Progenitor cell of endocrine pancreas (in vitro differentiated cells): ENCODE measurements at regions not wholly inside any gene's neighbourhood (a gene's known extent, or its start where the extent isn't known, plus 50 kb on each side); places are given as distances from the start of the nearest gene placed in this dataset.

ENCODE experiments used
- DNase-seq: peaks from one replicate; pipeline ENCODE4 v3.0.0; 2021; ENCODE audit warnings: low spot score; ENCODE audit not compliant: unreplicated experiment
- H3K27ac Mint-ChIP-seq: 2 replicates; pipeline ENCODE4 v1.8.0; 2021; ENCODE audit warnings: mild to moderate bottlenecking, moderate library complexity, mixed read lengths
- H3K27me3 Mint-ChIP-seq: 2 replicates; pipeline ENCODE4 v1.8.0; 2021; ENCODE audit warnings: mixed read lengths
- H3K36me3 Mint-ChIP-seq: 2 replicates; pipeline ENCODE4 v1.8.0; 2022; ENCODE audit warnings: mixed read lengths; ENCODE audit not compliant: insufficient read depth
- H3K4me1 Mint-ChIP-seq: 2 replicates; pipeline ENCODE4 v1.8.0; 2021; ENCODE audit warnings: low read depth, mixed read lengths
- H3K4me3 Mint-ChIP-seq: 2 replicates; pipeline ENCODE4 v1.8.0; 2021; ENCODE audit warnings: low read depth, mild to moderate bottlenecking, moderate library complexity, mixed read lengths
- H3K9me3 Mint-ChIP-seq: 2 replicates; pipeline ENCODE4 v1.8.0; 2021; ENCODE audit warnings: low read depth, mixed read lengths
- TF ChIP-seq, protein P1 (sequence below): fragments of 200-600 bp; sonication (generic); IDR thresholded peaks from one replicate; pipeline ENCODE4 v1.5.0; 2021; ENCODE audit warnings: antibody characterized with exemption, mild to moderate bottlenecking; ENCODE audit not compliant: unreplicated experiment

DNA sequence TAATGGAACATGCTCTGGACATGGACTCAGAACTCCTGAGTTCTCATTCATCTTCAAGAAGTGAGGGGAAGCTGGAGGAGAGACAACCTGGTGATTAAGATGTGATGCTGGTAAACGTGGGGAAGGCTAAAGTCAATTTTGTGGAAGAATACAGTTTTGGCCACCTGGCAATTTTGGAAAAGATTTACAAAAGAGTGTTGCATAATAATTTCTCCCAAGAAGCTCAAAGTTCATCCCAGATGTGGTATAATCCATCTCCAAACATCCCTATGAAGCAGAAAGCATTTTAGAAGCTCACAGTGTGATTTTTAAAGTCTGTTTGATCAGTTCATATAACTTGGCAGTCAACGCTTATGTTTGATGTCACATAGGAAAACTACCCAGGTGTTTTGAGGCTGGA, 208.7 kb downstream of the LMX1A start:
- DNase-seq: no peak
- H3K27me3 Mint-ChIP-seq: peaks cover 47% of the 10 kb centered on the region
- no peak overlapping the region for H3K4me3 Mint-ChIP-seq
- no peak overlapping the region for H3K27ac Mint-ChIP-seq
- TF ChIP-seq, protein P1, sequence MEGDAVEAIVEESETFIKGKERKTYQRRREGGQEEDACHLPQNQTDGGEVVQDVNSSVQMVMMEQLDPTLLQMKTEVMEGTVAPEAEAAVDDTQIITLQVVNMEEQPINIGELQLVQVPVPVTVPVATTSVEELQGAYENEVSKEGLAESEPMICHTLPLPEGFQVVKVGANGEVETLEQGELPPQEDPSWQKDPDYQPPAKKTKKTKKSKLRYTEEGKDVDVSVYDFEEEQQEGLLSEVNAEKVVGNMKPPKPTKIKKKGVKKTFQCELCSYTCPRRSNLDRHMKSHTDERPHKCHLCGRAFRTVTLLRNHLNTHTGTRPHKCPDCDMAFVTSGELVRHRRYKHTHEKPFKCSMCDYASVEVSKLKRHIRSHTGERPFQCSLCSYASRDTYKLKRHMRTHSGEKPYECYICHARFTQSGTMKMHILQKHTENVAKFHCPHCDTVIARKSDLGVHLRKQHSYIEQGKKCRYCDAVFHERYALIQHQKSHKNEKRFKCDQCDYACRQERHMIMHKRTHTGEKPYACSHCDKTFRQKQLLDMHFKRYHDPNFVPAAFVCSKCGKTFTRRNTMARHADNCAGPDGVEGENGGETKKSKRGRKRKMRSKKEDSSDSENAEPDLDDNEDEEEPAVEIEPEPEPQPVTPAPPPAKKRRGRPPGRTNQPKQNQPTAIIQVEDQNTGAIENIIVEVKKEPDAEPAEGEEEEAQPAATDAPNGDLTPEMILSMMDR: no peak
- peaks cover 2% of the 10 kb centered on the region for H3K4me1 Mint-ChIP-seq
- H3K36me3 Mint-ChIP-seq: no peaks in the 10 kb centered on the region
- no peaks in the 10 kb centered on the region for H3K9me3 Mint-ChIP-seq

DNA sequence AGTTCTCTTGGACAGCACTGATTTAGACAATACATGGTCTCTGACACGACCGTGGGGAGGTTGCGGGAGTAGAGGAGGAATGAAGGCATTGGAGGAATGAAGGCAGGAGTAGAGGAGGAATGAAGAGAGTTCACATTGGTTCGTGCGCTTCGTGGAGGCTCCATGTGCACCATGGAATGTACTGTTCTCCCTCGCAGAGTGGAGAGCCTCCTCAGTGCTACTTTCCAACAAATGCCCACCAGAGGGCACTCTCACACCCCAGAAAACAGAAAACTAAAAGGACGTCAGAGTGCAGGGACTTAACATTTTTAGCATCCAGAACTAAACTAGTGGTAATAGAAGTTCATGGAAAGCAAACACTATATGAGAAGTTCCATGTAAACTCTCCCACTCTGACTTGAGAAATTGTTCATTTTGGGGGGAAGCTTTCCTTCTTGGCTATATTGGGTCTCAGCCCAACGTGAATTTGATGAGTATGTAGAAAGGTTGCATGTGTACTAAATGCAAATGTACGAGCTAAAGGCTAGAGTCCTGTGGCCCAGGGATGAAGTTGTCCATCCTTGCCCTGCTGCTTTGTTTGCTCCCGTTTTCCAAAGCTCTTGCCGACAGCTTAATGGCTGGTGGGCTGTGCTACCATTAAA, 211.6 kb downstream of the LMX1A start:
- H3K9me3 Mint-ChIP-seq: no peaks in the 10 kb centered on the region

DNA sequence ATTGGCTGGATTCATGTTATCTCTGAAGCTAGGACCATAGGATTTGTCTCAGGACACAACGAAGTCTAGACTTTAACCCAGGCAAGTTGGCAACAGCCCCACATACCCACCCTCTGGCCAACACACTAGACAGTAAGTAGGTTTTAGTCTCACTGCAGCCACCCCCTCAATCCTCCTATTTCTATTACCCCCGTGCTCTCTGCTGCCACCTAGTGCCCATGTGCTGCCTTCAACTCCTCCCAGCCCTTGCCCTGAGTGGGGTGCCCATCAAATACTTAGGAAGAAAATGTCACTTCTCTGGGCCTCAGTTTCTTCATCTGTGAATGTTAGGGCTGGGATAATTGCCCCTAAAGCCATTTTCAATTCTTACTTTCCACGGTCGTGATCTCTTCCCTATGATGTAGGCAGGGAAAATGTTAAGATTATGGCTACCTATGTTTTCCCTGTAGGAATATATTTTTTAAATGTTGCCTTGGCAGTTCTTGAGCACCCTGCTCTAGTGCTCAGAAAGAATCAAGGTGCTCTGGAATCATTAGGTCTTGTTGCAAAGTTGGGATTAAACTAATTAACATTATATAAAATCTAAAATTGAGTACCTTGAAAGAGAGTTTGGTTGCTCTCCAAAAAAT, 213.0 kb downstream of the LMX1A start:
- Mint-ChIP-seq H3K4me3 (no peak overlapping the region), H3K27me3 (peaks cover 69% of the 10 kb centered on the region), H3K36me3 (no peaks in the 10 kb centered on the region), H3K4me1 (peaks cover under 1% of the 10 kb centered on the region), H3K9me3 (no peaks in the 10 kb centered on the region), H3K27ac (no peak overlapping the region)
- no peak for DNase-seq
- TF ChIP-seq, protein P1: peak; percentile 59

More for the DNA sequence above, 211.6 kb downstream of the LMX1A start:
- no peak overlapping the region for H3K27ac Mint-ChIP-seq
- peak; percentile 54 for DNase-seq
- TF ChIP-seq, protein P1: peak; percentile 91
- peaks cover 61% of the 10 kb centered on the region for H3K27me3 Mint-ChIP-seq
- H3K4me1 Mint-ChIP-seq: no peaks in the 10 kb centered on the region
- H3K36me3 Mint-ChIP-seq: no peaks in the 10 kb centered on the region
- no peak overlapping the region for H3K4me3 Mint-ChIP-seq

DNA sequence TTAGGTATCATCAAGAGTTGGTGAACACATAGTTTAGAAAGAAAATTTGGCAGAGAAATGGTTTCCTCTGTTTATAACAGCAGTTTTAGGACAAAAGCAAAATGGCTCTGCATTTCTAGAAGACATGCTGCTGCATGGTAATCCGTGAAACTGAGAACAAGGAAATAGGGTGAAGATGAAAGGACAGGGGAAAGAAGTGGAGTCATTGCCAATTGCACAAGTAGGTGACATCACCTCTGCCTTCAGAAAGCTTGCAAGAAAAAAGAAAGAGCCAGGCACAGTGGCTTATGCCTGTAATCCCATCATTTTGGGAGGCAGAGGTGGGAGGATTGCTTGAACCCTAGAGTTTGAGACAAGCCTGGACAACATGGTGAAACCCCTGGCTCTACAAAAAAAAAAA, 217.6 kb downstream of the LMX1A start:
- Mint-ChIP-seq H3K36me3 (no peaks in the 10 kb centered on the region), H3K9me3 (no peaks in the 10 kb centered on the region), H3K4me1 (peaks cover 15% of the 10 kb centered on the region), H3K27me3 (peaks cover 68% of the 10 kb centered on the region), H3K4me3 (no peak overlapping the region), H3K27ac (no peak overlapping the region)
- TF ChIP-seq, protein P1: no peak
- DNase-seq: no peak

DNA sequence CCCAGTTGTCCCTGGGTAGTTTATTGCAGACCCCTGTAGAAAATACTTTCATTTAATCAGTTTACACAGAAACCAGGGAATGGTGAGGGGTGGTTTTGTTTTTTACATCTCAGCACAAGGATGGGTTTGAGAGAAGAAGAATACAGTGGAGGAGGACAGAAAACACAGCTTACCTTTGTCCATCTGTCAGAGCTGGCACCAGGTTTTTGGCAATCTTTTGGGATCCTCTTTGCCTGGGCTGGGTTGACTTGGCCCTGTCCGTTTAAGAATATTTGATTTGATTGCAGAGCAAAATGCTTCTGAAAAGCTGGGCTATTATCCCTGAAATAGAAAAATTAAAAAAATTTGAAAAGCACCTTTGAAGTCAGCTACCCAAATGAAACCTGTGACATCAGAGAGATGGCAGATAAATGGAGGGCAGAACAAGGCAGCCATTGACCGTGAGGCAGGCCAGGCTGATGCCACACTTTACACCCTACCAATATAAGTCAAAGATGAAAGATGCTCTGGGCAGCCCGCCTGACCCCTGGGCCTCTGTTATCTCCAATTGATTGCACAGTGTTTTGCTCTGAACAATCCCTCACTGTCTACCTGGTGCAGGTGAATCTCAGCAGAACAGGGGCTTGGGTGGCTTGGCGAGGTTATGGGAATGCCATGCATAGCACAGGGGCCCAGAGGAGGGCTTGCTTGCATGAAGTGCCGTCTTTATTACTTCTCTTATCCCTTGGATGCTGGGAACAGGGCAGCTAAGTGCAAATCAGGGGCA, 218.8 kb downstream of the LMX1A start:
- H3K9me3 Mint-ChIP-seq: no peaks in the 10 kb centered on the region
- H3K4me3 Mint-ChIP-seq: no peak overlapping the region
- H3K36me3 Mint-ChIP-seq: no peaks in the 10 kb centered on the region
- peaks cover 15% of the 10 kb centered on the region for H3K4me1 Mint-ChIP-seq
- DNase-seq: no peak
- H3K27ac Mint-ChIP-seq: peak overlapping the region; percentile 69
- TF ChIP-seq, protein P1: no peak
- peaks cover 66% of the 10 kb centered on the region for H3K27me3 Mint-ChIP-seq
